Colonic mucosa (tissue), 4 donors: ENCODE measurements at regions not wholly inside any gene's neighbourhood (a gene's known extent, or its start where the extent isn't known, plus 50 kb on each side); places are given as distances from the start of the nearest gene placed in this dataset.
"Not testable (repeated sequence)": the region's sequence is repeated elsewhere in the genome, so short reads cannot be mapped to it uniquely, and the experiment has no call there.

ENCODE experiments used
- DNase-seq: peaks from one replicate; pipeline ENCODE4 v3.0.0-alpha.2; 2020
- H3K27ac ChIP-seq: fragments of 200-600 bp; one replicate; pipeline ENCODE4 v1.8.0; 2021
- H3K27me3 ChIP-seq: fragments of 200-600 bp; one replicate; pipeline ENCODE4 v1.8.0; 2021
- H3K36me3 ChIP-seq: fragments of 200-600 bp; one replicate; pipeline ENCODE4 v1.8.0; 2021
- H3K4me1 ChIP-seq: fragments of 200-600 bp; one replicate; pipeline ENCODE4 v1.8.0; 2021; ENCODE audit warnings: mild to moderate bottlenecking
- H3K4me3 ChIP-seq: fragments of 200-600 bp; one replicate; pipeline ENCODE4 v1.8.0; 2021
- H3K9ac ChIP-seq, 2 donors: one replicate each; pipeline ENCODE4 v1.7.0; 2013; ENCODE audit warnings: control low read depth in 2 of 2, low read depth in 2 of 2, low read length in 2 of 2
- H3K9me3 ChIP-seq: fragments of 200-600 bp; one replicate; pipeline ENCODE4 v1.8.0; 2021
- intact Hi-C: fragments of 100-400 bp; cut with DNase I; formaldehyde crosslinking; loops from one replicate; pipeline ENCODE4 v1.14.1; 2022
- TF ChIP-seq, protein P1 (sequence below): fragments of 200-600 bp; IDR thresholded peaks from one replicate; pipeline ENCODE4 v1.8.0; 2022; ENCODE audit warnings: antibody characterized with exemption, mild to moderate bottlenecking
- donor health status: healthy.
- donor health status: DM: no; HTN: no; CAD: no.
- donor health status: DM: no; HTN: no; CAD: no.

DNA sequence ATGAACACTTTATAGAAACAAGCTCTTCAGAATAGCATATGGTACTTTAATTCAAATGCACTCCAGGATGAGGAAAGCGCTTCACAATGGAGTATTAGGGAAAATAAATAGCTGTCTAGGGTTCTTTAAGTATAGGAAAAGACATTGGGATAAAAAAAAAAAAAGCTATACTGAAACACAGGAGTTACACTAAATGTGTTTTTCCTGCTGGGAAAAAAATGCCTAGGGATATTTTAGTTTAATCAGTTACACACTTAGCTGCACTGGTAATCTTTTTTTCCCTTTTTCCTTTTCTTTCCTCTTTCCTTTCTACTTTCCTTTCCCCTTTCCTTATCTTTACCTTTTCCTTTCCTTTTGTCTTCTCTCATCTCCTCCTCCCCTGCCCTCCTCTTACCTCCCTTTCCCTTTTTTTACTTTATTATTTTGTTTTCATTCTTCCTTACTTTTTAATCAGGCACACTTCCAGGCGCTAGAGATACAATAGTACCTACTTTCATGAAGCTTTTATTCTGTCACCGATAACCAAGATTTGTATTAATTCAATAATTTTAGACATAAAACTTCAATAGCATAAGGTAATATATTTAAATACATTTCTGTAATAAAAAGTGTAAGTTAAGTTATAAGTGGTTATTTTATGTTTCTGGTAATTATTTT is 758.7 kb downstream of the CDH18 start:
- H3K4me1 ChIP-seq = no peaks in the 10 kb centered on the region
- no peaks in the 10 kb centered on the region for H3K27me3 ChIP-seq
- TF ChIP-seq, protein P1, sequence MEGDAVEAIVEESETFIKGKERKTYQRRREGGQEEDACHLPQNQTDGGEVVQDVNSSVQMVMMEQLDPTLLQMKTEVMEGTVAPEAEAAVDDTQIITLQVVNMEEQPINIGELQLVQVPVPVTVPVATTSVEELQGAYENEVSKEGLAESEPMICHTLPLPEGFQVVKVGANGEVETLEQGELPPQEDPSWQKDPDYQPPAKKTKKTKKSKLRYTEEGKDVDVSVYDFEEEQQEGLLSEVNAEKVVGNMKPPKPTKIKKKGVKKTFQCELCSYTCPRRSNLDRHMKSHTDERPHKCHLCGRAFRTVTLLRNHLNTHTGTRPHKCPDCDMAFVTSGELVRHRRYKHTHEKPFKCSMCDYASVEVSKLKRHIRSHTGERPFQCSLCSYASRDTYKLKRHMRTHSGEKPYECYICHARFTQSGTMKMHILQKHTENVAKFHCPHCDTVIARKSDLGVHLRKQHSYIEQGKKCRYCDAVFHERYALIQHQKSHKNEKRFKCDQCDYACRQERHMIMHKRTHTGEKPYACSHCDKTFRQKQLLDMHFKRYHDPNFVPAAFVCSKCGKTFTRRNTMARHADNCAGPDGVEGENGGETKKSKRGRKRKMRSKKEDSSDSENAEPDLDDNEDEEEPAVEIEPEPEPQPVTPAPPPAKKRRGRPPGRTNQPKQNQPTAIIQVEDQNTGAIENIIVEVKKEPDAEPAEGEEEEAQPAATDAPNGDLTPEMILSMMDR = no peak
- no peaks in the 10 kb centered on the region for H3K9me3 ChIP-seq
- intact Hi-C loops = no loop called here
- H3K27ac ChIP-seq = no peak overlapping the region
- no peak overlapping the region for H3K9ac ChIP-seq
- no peak overlapping the region for H3K4me3 ChIP-seq
- H3K36me3 ChIP-seq = no peaks in the 10 kb centered on the region
- no peak for DNase-seq

DNA sequence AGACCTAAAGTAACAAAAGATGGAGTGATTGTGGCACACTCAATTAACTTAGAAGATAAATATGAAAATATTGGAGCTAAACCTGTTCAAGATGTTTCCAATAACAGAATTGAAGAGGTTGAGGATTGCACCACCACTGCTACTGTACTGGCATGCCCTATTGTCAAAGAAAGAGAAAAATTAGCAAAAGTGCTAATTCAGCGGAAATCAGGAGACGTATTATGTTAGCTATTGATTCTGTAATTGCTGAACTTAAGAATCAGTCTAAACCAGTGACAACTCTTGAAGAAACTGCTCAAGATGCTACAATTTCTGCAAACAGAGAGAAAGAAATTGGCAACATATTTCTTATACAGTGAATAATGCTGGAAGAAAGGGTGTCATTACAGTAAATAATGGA is 754.4 kb downstream of the CDH18 start:
- Histone ChIP-seq H3K36me3 (no peaks in the 10 kb centered on the region), H3K27ac (no peak overlapping the region), H3K4me1 (no peaks in the 10 kb centered on the region), H3K9me3 (no peaks in the 10 kb centered on the region), H3K9ac (no peak overlapping the region), H3K27me3 (no peaks in the 10 kb centered on the region), H3K4me3 (no peak overlapping the region)
- intact Hi-C loops = no loop called here
- DNase-seq = no peak
- TF ChIP-seq, protein P1 = no peak

DNA sequence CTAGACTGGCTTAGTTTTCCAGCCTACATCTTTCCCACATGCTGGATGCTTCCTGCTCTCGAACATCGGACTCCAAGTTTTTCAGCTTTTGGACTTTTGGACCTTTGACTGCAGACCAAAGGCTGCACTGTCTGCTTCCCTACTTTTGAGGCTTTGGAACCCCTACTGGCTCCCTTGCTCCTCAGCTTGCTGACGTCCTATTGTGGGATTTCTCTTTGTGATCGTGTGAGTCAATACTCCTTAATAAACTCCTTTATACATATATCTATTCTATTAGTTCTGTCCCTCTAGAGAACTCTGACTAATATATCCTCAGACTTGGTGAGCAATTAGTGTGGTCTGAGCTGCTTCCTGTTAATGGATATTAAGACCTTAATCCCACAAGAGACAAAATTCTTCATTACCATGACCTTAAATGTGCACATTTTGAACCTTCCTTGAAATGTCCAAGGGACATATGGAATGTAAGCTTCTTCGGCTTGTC is 752.9 kb downstream of the CDH18 start:
- no peak for DNase-seq
- Histone ChIP-seq H3K9me3 (no peaks in the 10 kb centered on the region), H3K9ac (no peak overlapping the region), H3K4me3 (no peak overlapping the region), H3K36me3 (no peaks in the 10 kb centered on the region), H3K4me1 (no peaks in the 10 kb centered on the region), H3K27ac (no peak overlapping the region), H3K27me3 (no peaks in the 10 kb centered on the region)
- TF ChIP-seq, protein P1 = no peak
- intact Hi-C loops = no loop called here

DNA sequence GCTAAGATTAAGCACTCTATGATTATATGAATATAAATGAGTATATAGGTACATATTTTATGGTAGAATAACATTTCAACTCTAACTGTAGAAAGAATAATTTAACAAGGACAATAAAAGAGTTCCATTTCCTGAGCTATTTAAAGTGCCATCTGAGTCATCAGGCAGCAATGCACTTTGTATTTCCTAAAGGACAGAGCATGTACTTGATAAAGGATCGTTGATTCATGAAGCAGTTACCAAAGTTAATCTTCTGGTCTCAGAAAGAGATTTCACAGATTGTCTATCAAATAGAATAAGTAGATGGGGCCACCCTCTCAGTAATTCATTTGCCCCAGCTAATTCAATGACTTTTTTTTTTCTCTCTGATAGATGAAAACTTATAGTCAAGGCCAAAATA is 747.8 kb downstream of the CDH18 start:
- no peaks in the 10 kb centered on the region for H3K9me3 ChIP-seq
- H3K4me1 ChIP-seq = no peaks in the 10 kb centered on the region
- no peaks in the 10 kb centered on the region for H3K27me3 ChIP-seq
- no peak overlapping the region for H3K27ac ChIP-seq
- H3K9ac ChIP-seq = no peak overlapping the region
- TF ChIP-seq, protein P1 = no peak
- intact Hi-C loops = no loop called here
- DNase-seq = no peak
- H3K36me3 ChIP-seq = no peaks in the 10 kb centered on the region
- no peak overlapping the region for H3K4me3 ChIP-seq

DNA sequence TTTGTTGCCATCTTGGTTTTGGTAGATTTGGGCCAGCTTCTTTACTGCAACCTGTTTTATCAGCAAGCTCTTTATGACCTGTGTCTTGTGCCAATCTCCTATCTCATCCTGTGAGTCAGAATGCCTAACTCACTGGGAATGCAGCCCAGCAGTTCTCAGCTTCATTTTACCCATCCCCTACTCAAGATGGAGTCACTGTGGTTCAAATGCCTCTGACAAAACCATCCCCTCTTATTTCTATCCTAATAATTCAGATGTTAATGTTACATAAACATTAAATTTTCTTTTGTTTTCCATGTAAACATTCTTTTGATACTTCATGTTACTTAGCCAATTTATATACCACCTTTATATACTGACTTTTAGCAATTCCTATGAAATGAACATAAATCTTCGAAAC is 746.3 kb downstream of the CDH18 start:
- no peaks in the 10 kb centered on the region for H3K36me3 ChIP-seq
- no peaks in the 10 kb centered on the region for H3K4me1 ChIP-seq
- TF ChIP-seq, protein P1 = no peak
- H3K9me3 ChIP-seq = no peaks in the 10 kb centered on the region
- intact Hi-C loops = no loop called here
- no peak overlapping the region for H3K4me3 ChIP-seq
- no peaks in the 10 kb centered on the region for H3K27me3 ChIP-seq
- no peak overlapping the region for H3K27ac ChIP-seq
- DNase-seq = no peak
- no peak overlapping the region for H3K9ac ChIP-seq

DNA sequence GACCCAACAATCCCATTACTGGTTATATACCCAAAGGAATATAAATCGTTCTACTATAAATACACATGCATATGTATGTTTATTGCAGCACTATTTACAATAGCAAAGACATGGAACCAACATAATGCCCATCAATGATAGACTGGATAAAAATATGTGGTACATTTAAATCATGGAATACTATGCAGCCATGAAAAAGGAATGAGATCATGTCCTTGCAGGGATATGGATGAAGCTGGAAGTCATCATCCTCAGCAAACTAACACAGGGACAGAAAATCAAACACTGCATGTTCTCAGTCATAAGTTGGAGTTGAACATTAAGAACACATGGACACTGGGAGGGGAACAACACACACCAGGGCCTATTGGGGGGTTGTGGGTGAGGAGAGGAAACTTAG is 741.8 kb downstream of the CDH18 start:
- H3K36me3 ChIP-seq, H3K4me3 ChIP-seq, H3K9ac ChIP-seq, H3K9me3 ChIP-seq, intact Hi-C loops, DNase-seq, H3K4me1 ChIP-seq, H3K27me3 ChIP-seq, H3K27ac ChIP-seq: not testable (repeated sequence)
